HepG2 (cell line): ENCODE measurements at regions not wholly inside any gene's neighbourhood (a gene's known extent, or its start where the extent isn't known, plus 50 kb on each side); places are given as distances from the start of the nearest gene placed in this dataset.

ENCODE experiments used
- JUN ChIP-seq: sonication (generic); formaldehyde crosslinking; IDR thresholded peaks from 2 replicates; pipeline ENCODE4 v1.4.0; 2020; ENCODE audit warnings: mild to moderate bottlenecking, missing genetic modification reagents
- MYC ChIP-seq: sonication (generic); formaldehyde crosslinking; IDR thresholded peaks from 2 replicates; pipeline ENCODE4 v1.9.0; 2021; ENCODE audit warnings: missing genetic modification reagents, borderline replicate concordance
- NFE2 ChIP-seq: sonication (generic); formaldehyde crosslinking; IDR thresholded peaks from 2 replicates; pipeline ENCODE4 v1.4.0; 2020; ENCODE audit warnings: missing genetic modification reagents
- RCOR2 ChIP-seq: IDR thresholded peaks from 2 replicates; pipeline ENCODE4 v1.6.1; 2016; ENCODE audit warnings: missing biosample characterization, missing genetic modification reagents
- SAFB2 ChIP-seq: sonication (generic); formaldehyde crosslinking; IDR thresholded peaks from 2 replicates; pipeline ENCODE4 v1.5.1; 2020; ENCODE audit warnings: missing genetic modification reagents, low read depth, mild to moderate bottlenecking, borderline replicate concordance
- SMAD3 ChIP-seq: sonication (generic); formaldehyde crosslinking; IDR thresholded peaks from 2 replicates; pipeline ENCODE4 v1.4.0; 2020; ENCODE audit warnings: missing genetic modification reagents
- TAF1 ChIP-seq: sonication (generic); formaldehyde crosslinking; IDR thresholded peaks from 2 replicates; pipeline ENCODE4 v1.4.0; 2020; ENCODE audit warnings: missing genetic modification reagents
- ZNF407 ChIP-seq: sonication (generic); formaldehyde crosslinking; IDR thresholded peaks from one replicate; pipeline ENCODE4 v1.5.1; 2020; ENCODE audit warnings: mild to moderate bottlenecking, missing genetic modification reagents; ENCODE audit errors: not compliant biosample characterization

GRCh38 chr3:3333571-3333970, 154.1 kb upstream of the CRBN start:
- TF ChIP-seq TAF1 (CRISPR knock-in tag) (no peak), SMAD3 (CRISPR knock-in tag) (no peak), JUN (CRISPR knock-in tag) (no peak), ZNF407 (CRISPR knock-in tag) (no peak), SAFB2 (CRISPR knock-in tag) (no peak), RCOR2 (no peak), NFE2 (no peak), MYC (CRISPR knock-in tag) (no peak)
